OCI-LY3 (cell line): ENCODE measurements at regions not wholly inside any gene's neighbourhood (a gene's known extent, or its start where the extent isn't known, plus 50 kb on each side); places are given as distances from the start of the nearest gene placed in this dataset.

ENCODE experiments used
- H2AFZ ChIP-seq: fragments of 200-600, 300-600 bp; shearing (Covaris generic); 2 replicates; pipeline ENCODE4 v1.6.0; 2014; ENCODE audit warnings: antibody characterized with exemption, low read depth, low read length
- H3K27ac ChIP-seq: fragments of 200-600, 300-600 bp; sonication (generic); 2 replicates; pipeline ENCODE4 v1.5.1; 2014; ENCODE audit warnings: mild to moderate bottlenecking, low read length, moderate library complexity, mixed read lengths
- H3K27me3 ChIP-seq: fragments of 200-600, 300-600 bp; sonication (generic); 2 replicates; pipeline ENCODE4 v1.6.1; 2014; ENCODE audit warnings: low read depth, low read length, mixed read lengths
- H3K36me3 ChIP-seq: fragments of 200-600, 300-600 bp; sonication (generic); replicated peaks from 2 replicates; pipeline ENCODE3; 2014; ENCODE audit warnings: low read depth, low read length, mixed read lengths
- H3K4me1 ChIP-seq: fragments of 300-600, 200-600 bp; sonication (generic); 2 replicates; pipeline ENCODE4 v1.6.1; 2014; ENCODE audit warnings: low read length, mixed read lengths
- H3K4me2 ChIP-seq: fragments of 200-600, 300-600 bp; sonication (generic); 2 replicates; pipeline ENCODE4 v1.6.1; 2014; ENCODE audit warnings: low read length, mixed read lengths
- H3K4me3 ChIP-seq: fragments of 300-600, 200-600 bp; sonication (generic); 2 replicates; pipeline ENCODE4 v1.5.1; 2014; ENCODE audit warnings: antibody characterized with exemption, mild to moderate bottlenecking, low read length, moderate library complexity
- H3K79me2 ChIP-seq: fragments of 300-600, 200-600 bp; shearing (Covaris generic); 2 replicates; pipeline ENCODE4 v1.6.1; 2014; ENCODE audit warnings: mild to moderate bottlenecking, low read length, mixed read lengths
- H3K9ac ChIP-seq: fragments of 300-600, 200-600 bp; shearing (Covaris generic); 2 replicates; pipeline ENCODE4 v1.6.0; 2014; ENCODE audit warnings: mild to moderate bottlenecking, low read length, moderate library complexity
- H3K9me3 ChIP-seq: fragments of 200-600, 300-600 bp; shearing (Covaris generic); 2 replicates; pipeline ENCODE4 v1.6.1; 2014; ENCODE audit warnings: low read length, mixed read lengths; ENCODE audit not compliant: insufficient read depth
- H4K20me1 ChIP-seq: fragments of 200-600, 300-600 bp; sonication (generic); 2 replicates; pipeline ENCODE4 v1.6.1; 2016; ENCODE audit warnings: low read length, mixed read lengths; ENCODE audit not compliant: insufficient read depth
- CTCF ChIP-seq: fragments of 200-600, 300-600 bp; sonication (generic); IDR thresholded peaks from 2 replicates; pipeline ENCODE4 v1.5.1; 2014; ENCODE audit warnings: antibody characterized with exemption, low read length, low read depth
- EZH2phosphoT487 ChIP-seq: fragments of 200-600 bp; shearing (Covaris generic); IDR thresholded peaks from 2 replicates; pipeline ENCODE4 v1.6.1; 2018; ENCODE audit warnings: antibody characterized with exemption, mixed run types, low read depth

GRCh38 chrX:116378961-116379360, 57.4 kb upstream of the SLC6A14 start:
- H4K20me1 ChIP-seq, result no peaks in the 10 kb centered on the region
- no peak overlapping the region for H3K4me3 ChIP-seq

GRCh38 chrX:116379854-116380253, 56.6 kb upstream of the SLC6A14 start:
- Histone ChIP-seq H3K27me3 (no peaks in the 10 kb centered on the region), H3K4me2 (no peak overlapping the region), H3K9ac (no peak overlapping the region), H3K79me2 (no peaks in the 10 kb centered on the region), H3K4me3 (no peak overlapping the region), H3K27ac (no peak overlapping the region), H2AFZ (no peak overlapping the region), H3K4me1 (no peaks in the 10 kb centered on the region), H3K9me3 (no peaks in the 10 kb centered on the region), H3K36me3 (no peaks in the 10 kb centered on the region), H4K20me1 (no peaks in the 10 kb centered on the region)
- no peak for TF ChIP-seq CTCF
- no peak for TF ChIP-seq EZH2phosphoT487

More at GRCh38 chrX:116378961-116379360, 57.4 kb upstream of the SLC6A14 start:
- H3K36me3 ChIP-seq, result no peaks in the 10 kb centered on the region
- H3K4me1 ChIP-seq, result no peaks in the 10 kb centered on the region
- no peak overlapping the region for H3K27ac ChIP-seq
- H3K9me3 ChIP-seq, result no peaks in the 10 kb centered on the region
- H3K79me2 ChIP-seq, result no peaks in the 10 kb centered on the region
- H2AFZ ChIP-seq, result no peak overlapping the region
- no peaks in the 10 kb centered on the region for H3K27me3 ChIP-seq
- no peak for TF ChIP-seq EZH2phosphoT487
- no peak overlapping the region for H3K4me2 ChIP-seq
- H3K9ac ChIP-seq, result no peak overlapping the region

- no peak overlapping the region for H2AFZ ChIP-seq
- H3K4me3 ChIP-seq, result no peak overlapping the region
- no peaks in the 10 kb centered on the region for H3K36me3 ChIP-seq
- H3K4me2 ChIP-seq, result no peak overlapping the region
- H3K27me3 ChIP-seq, result no peaks in the 10 kb centered on the region
- H3K79me2 ChIP-seq, result no peaks in the 10 kb centered on the region
- H3K9ac ChIP-seq, result no peak overlapping the region
- TF ChIP-seq EZH2phosphoT487 (no peak), CTCF (no peak)
- no peak overlapping the region for H3K27ac ChIP-seq
- H3K9me3 ChIP-seq, result no peaks in the 10 kb centered on the region
- no peaks in the 10 kb centered on the region for H3K4me1 ChIP-seq
- no peaks in the 10 kb centered on the region for H4K20me1 ChIP-seq
Observed at GRCh38 chrX:116384406-116384954, 51.9 kb upstream of the SLC6A14 start.
